Vagina (tissue), 2 donors: ENCODE measurements at regions not wholly inside any gene's neighbourhood (a gene's known extent, or its start where the extent isn't known, plus 50 kb on each side); places are given as distances from the start of the nearest gene placed in this dataset.

Experiments
- DNase-seq, 2 donors: peaks; one replicate each; pipeline ENCODE4 v3.0.0-alpha.2; 2017; ENCODE audit errors: extremely low spot score in 2 of 2
- H3K27ac ChIP-seq: fragments of 200-600 bp; sonication (generic); one replicate; pipeline ENCODE4 v1.5.1; 2019
- H3K27me3 ChIP-seq: fragments of 200-600 bp; sonication (generic); one replicate; pipeline ENCODE4 v1.5.1; 2019
- H3K36me3 ChIP-seq, 2 donors: fragments of 200-600 bp; sonication (generic); one replicate each; pipeline ENCODE4 v1.5.1; 2017 to 2019
- H3K4me1 ChIP-seq: fragments of 200-600 bp; sonication (generic); one replicate; pipeline ENCODE4 v1.5.1; 2019
- H3K4me3 ChIP-seq, 2 donors: fragments of 200-600 bp; sonication (generic); 1 replicate in 1 of 2; 2 replicates in 1 of 2; pipeline ENCODE4 v1.5.1; 2016 to 2019
- H3K9me3 ChIP-seq: fragments of 200-600 bp; sonication (generic); one replicate; pipeline ENCODE4 v1.5.1; 2019
- CTCF ChIP-seq, 3 experiments: fragments of 450-650 bp in 2 of 3; fragments of 200-600 bp in 1 of 3; sonication (generic) in 1 of 3; IDR thresholded peaks; one replicate each; pipeline ENCODE4 v1.5.1; 2017 to 2019; ENCODE audit warnings: antibody characterized with exemption in 3 of 3, mild to moderate bottlenecking in 2 of 3, moderate library complexity in 2 of 3
- POLR2A ChIP-seq, 2 donors: fragments of 450-650 bp; IDR thresholded peaks; one replicate each; pipeline ENCODE4 v1.6.1; 2017; ENCODE audit warnings: antibody characterized with exemption in 2 of 2, mild to moderate bottlenecking in 2 of 2, moderate library complexity in 2 of 2
- POLR2AphosphoS5 ChIP-seq, 2 donors: sonication (generic); formaldehyde crosslinking; IDR thresholded peaks; one replicate each; pipeline ENCODE4 v1.9.0; 2017; ENCODE audit warnings: antibody characterized with exemption in 2 of 2, mild to moderate bottlenecking in 2 of 2, low read depth in 1 of 2; ENCODE audit not compliant: insufficient read depth in 1 of 2
- intact Hi-C: fragments of 100-400 bp; cut with DNase I; formaldehyde crosslinking; loops from one replicate; pipeline ENCODE4 v1.15.1; 2023

- Histone ChIP-seq H3K27me3 (no peaks in the 10 kb centered on the region), H3K9me3 (no peaks in the 10 kb centered on the region), H3K4me3 (no peak overlapping the region), H3K36me3 (no peaks in the 10 kb centered on the region), H3K27ac (no peak overlapping the region), H3K4me1 (no peaks in the 10 kb centered on the region)
- TF ChIP-seq POLR2A (IDR thresholded peaks at IDR 0.05) = no peak
- TF ChIP-seq CTCF (IDR thresholded peaks at IDR 0.05) = no peak
- no peak for TF ChIP-seq POLR2AphosphoS5 (IDR thresholded peaks at IDR 0.05; ENCODE audit: insufficient read depth in 1 of 2, low read depth in 1 of 2)
- intact Hi-C loops = no loop called here
- no peak for DNase-seq
Observed at GRCh38 chr4:17033025-17033767, 134.8 kb upstream of the LDB2 start.

- no peak for DNase-seq
- no peaks in the 10 kb centered on the region for H3K36me3 ChIP-seq
- H3K27ac ChIP-seq = no peak overlapping the region
- intact Hi-C loops = no loop called here
- no peaks in the 10 kb centered on the region for H3K9me3 ChIP-seq
- no peaks in the 10 kb centered on the region for H3K27me3 ChIP-seq
- H3K4me1 ChIP-seq = no peaks in the 10 kb centered on the region
- TF ChIP-seq POLR2A (IDR thresholded peaks at IDR 0.05) = no peak
- no peak for TF ChIP-seq POLR2AphosphoS5 (IDR thresholded peaks at IDR 0.05; ENCODE audit: insufficient read depth in 1 of 2, low read depth in 1 of 2)
- TF ChIP-seq CTCF (IDR thresholded peaks at IDR 0.05) = no peak
- no peak overlapping the region for H3K4me3 ChIP-seq
Observed at GRCh38 chr4:17030543-17030942, 132.1 kb upstream of the LDB2 start.

GRCh38 chr4:17029964-17030363 is 131.5 kb upstream of the LDB2 start:
- Histone ChIP-seq H3K4me3 (no peak overlapping the region), H3K36me3 (no peaks in the 10 kb centered on the region), H3K9me3 (no peaks in the 10 kb centered on the region), H3K27ac (no peak overlapping the region), H3K27me3 (no peaks in the 10 kb centered on the region), H3K4me1 (no peaks in the 10 kb centered on the region)
- no peak for DNase-seq
- intact Hi-C loops = no loop called here
- TF ChIP-seq CTCF (IDR thresholded peaks at IDR 0.05) (no peak), POLR2AphosphoS5 (IDR thresholded peaks at IDR 0.05; ENCODE audit: insufficient read depth in 1 of 2, low read depth in 1 of 2) (no peak), POLR2A (IDR thresholded peaks at IDR 0.05) (no peak)

GRCh38 chr4:17029432-17029831 is 131.0 kb upstream of the LDB2 start:
- intact Hi-C loops = no loop called here
- no peaks in the 10 kb centered on the region for H3K27me3 ChIP-seq
- H3K4me1 ChIP-seq = no peaks in the 10 kb centered on the region
- H3K4me3 ChIP-seq = no peak overlapping the region
- H3K9me3 ChIP-seq = no peaks in the 10 kb centered on the region
- TF ChIP-seq POLR2A (IDR thresholded peaks at IDR 0.05) = no peak
- no peak for TF ChIP-seq CTCF (IDR thresholded peaks at IDR 0.05)
- no peak for TF ChIP-seq POLR2AphosphoS5 (IDR thresholded peaks at IDR 0.05; ENCODE audit: insufficient read depth in 1 of 2, low read depth in 1 of 2)
- H3K36me3 ChIP-seq = no peaks in the 10 kb centered on the region
- DNase-seq = no peak
- H3K27ac ChIP-seq = no peak overlapping the region

- no peak for DNase-seq
- TF ChIP-seq POLR2AphosphoS5 (IDR thresholded peaks at IDR 0.05; ENCODE audit: insufficient read depth in 1 of 2, low read depth in 1 of 2) (no peak), POLR2A (IDR thresholded peaks at IDR 0.05) (no peak), CTCF (IDR thresholded peaks at IDR 0.05) (no peak)
- intact Hi-C loops = no loop called here
- H3K4me3 ChIP-seq = no peak overlapping the region
- no peaks in the 10 kb centered on the region for H3K27me3 ChIP-seq
- H3K27ac ChIP-seq = no peak overlapping the region
- H3K4me1 ChIP-seq = no peaks in the 10 kb centered on the region
- no peaks in the 10 kb centered on the region for H3K9me3 ChIP-seq
- H3K36me3 ChIP-seq = no peaks in the 10 kb centered on the region
Observed at GRCh38 chr4:17027495-17027894, 129.1 kb upstream of the LDB2 start.
